ENCODE measurements at regions not wholly inside any gene's neighbourhood (a gene's known extent, or its start where the extent isn't known, plus 50 kb on each side); places are given as distances from the start of the nearest gene placed in this dataset.
"Not testable (repeated sequence)": the region's sequence is repeated elsewhere in the genome, so short reads cannot be mapped to it uniquely, and the experiment has no call there.

DNA sequence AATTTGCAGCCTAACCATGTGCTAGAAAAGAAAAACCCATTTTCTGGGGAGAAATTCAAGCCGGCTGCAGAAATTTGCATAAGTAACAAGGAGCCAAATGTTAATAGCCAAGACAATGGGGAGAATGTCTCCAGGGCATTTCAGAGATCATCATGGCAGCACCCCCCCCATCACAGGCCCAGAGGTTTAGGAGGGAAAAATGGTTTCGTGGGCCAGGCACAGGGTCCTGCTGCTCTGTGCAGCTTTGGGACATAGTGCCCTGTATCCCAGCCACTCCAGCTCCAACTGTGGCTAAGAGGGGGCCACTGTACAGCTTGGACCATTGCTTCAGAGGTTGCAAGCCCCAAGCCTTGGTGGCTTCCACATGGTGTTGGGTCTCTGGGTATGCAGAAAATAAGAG lies 620.0 kb downstream of the PSAT1 start:
- TF ChIP-seq, protein P1, sequence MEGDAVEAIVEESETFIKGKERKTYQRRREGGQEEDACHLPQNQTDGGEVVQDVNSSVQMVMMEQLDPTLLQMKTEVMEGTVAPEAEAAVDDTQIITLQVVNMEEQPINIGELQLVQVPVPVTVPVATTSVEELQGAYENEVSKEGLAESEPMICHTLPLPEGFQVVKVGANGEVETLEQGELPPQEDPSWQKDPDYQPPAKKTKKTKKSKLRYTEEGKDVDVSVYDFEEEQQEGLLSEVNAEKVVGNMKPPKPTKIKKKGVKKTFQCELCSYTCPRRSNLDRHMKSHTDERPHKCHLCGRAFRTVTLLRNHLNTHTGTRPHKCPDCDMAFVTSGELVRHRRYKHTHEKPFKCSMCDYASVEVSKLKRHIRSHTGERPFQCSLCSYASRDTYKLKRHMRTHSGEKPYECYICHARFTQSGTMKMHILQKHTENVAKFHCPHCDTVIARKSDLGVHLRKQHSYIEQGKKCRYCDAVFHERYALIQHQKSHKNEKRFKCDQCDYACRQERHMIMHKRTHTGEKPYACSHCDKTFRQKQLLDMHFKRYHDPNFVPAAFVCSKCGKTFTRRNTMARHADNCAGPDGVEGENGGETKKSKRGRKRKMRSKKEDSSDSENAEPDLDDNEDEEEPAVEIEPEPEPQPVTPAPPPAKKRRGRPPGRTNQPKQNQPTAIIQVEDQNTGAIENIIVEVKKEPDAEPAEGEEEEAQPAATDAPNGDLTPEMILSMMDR (IDR thresholded peaks at IDR 0.05): not testable (repeated sequence)
- not testable (repeated sequence) for TF ChIP-seq POLR2A, POLR2AphosphoS5 (IDR thresholded peaks at IDR 0.05)

All from breast epithelium (tissue), 3 donors.